Liver (tissue), 7 donors: ENCODE measurements at regions not wholly inside any gene's neighbourhood (a gene's known extent, or its start where the extent isn't known, plus 50 kb on each side); places are given as distances from the start of the nearest gene placed in this dataset.

Experiments
- DNase-seq: peaks from one replicate; pipeline ENCODE4 v3.0.0-alpha.2; 2017; ENCODE audit warnings: low spot score
- H3K27ac ChIP-seq, 2 donors: one replicate each; pipeline ENCODE4 v1.7.0; 2013; ENCODE audit warnings: inconsistent platforms in 2 of 2, low read length in 2 of 2, control low read depth in 1 of 2, low read depth in 1 of 2, mild to moderate bottlenecking in 1 of 2
- H3K27me3 ChIP-seq, 4 donors: one replicate each; pipeline versions ENCODE4 v1.6.1 to v1.7.0; 2013; ENCODE audit warnings: low read length in 3 of 4, inconsistent platforms in 1 of 4, mild to moderate bottlenecking in 1 of 4, moderate library complexity in 1 of 4; ENCODE audit not compliant: control insufficient read depth in 4 of 4, insufficient read depth in 4 of 4
- H3K36me3 ChIP-seq, 4 donors: one replicate each; pipeline versions ENCODE4 v1.6.1 to v1.7.0; 2013; ENCODE audit warnings: low read length in 3 of 4, mild to moderate bottlenecking in 3 of 4, low read depth in 1 of 4, moderate library complexity in 1 of 4; ENCODE audit not compliant: control insufficient read depth in 4 of 4, insufficient read depth in 3 of 4
- H3K4me1 ChIP-seq, 4 donors: one replicate each; pipeline versions ENCODE4 v1.6.1 to v1.7.0; 2013; ENCODE audit warnings: low read length in 3 of 4, mild to moderate bottlenecking in 3 of 4, moderate library complexity in 1 of 4; ENCODE audit not compliant: control insufficient read depth in 4 of 4, insufficient read depth in 4 of 4
- H3K4me3 ChIP-seq, 3 donors: one replicate each; pipeline versions ENCODE4 v1.6.1 to v1.7.0; 2013; ENCODE audit warnings: low read length in 3 of 3, control low read depth in 1 of 3, low read depth in 1 of 3, mild to moderate bottlenecking in 1 of 3
- H3K9ac ChIP-seq, 2 donors: one replicate each; pipeline ENCODE4 v1.7.0; 2013; ENCODE audit warnings: low read length in 2 of 2, mild to moderate bottlenecking in 2 of 2, moderate library complexity in 2 of 2, control low read depth in 1 of 2, low read depth in 1 of 2
- H3K9me3 ChIP-seq, 4 donors: one replicate each; pipeline versions ENCODE4 v1.6.1 to v1.7.0; 2013; ENCODE audit warnings: low read length in 3 of 4; ENCODE audit not compliant: control insufficient read depth in 4 of 4
- EGR1 ChIP-seq, 2 donors: IDR thresholded peaks; 2 replicates each; pipeline ENCODE4 v1.6.1; 2016 to 2018; ENCODE audit warnings: antibody characterized with exemption in 2 of 2, low read depth in 2 of 2
- FOXA1 ChIP-seq: IDR thresholded peaks from 2 replicates; pipeline ENCODE4 v1.6.1; 2016; ENCODE audit warnings: antibody characterized with exemption
- FOXA2 ChIP-seq: IDR thresholded peaks from 2 replicates; pipeline ENCODE4 v1.6.1; 2016; ENCODE audit warnings: antibody characterized with exemption
- GABPA ChIP-seq, 2 donors: IDR thresholded peaks in 1 of 2; conservative IDR thresholded peaks in 1 of 2; 2 replicates each; pipeline ENCODE4 v1.6.1; 2016; ENCODE audit warnings: antibody characterized with exemption in 2 of 2, mild to moderate bottlenecking in 1 of 2, moderate library complexity in 1 of 2
- HNF4A ChIP-seq, 2 donors: conservative IDR thresholded peaks; 2 replicates each; pipeline ENCODE4 v1.6.1; 2016; ENCODE audit warnings: antibody characterized with exemption in 2 of 2, mild to moderate bottlenecking in 2 of 2
- HNF4G ChIP-seq: IDR thresholded peaks from 2 replicates; pipeline ENCODE4 v1.6.1; 2016; ENCODE audit warnings: antibody characterized with exemption
- JUND ChIP-seq, 2 donors: IDR thresholded peaks; 2 replicates each; pipeline ENCODE4 v1.6.1; 2016; ENCODE audit warnings: antibody characterized with exemption in 2 of 2
- NR2F2 ChIP-seq: IDR thresholded peaks from 2 replicates; pipeline ENCODE4 v1.6.1; 2016; ENCODE audit warnings: antibody characterized with exemption
- RXRA ChIP-seq, 2 donors: IDR thresholded peaks; 2 replicates each; pipeline ENCODE4 v1.6.1; 2017 to 2018; ENCODE audit warnings: antibody characterized with exemption in 2 of 2, mild to moderate bottlenecking in 1 of 2
- SP1 ChIP-seq: IDR thresholded peaks from 2 replicates; pipeline ENCODE4 v1.6.1; 2018; ENCODE audit warnings: antibody characterized with exemption, mild to moderate bottlenecking
- TAF1 ChIP-seq: conservative IDR thresholded peaks from 2 replicates; pipeline ENCODE4 v1.6.1; 2016; ENCODE audit warnings: antibody characterized with exemption, mild to moderate bottlenecking
- YY1 ChIP-seq: IDR thresholded peaks from 2 replicates; pipeline ENCODE4 v1.6.1; 2016; ENCODE audit warnings: antibody characterized with exemption, mild to moderate bottlenecking
- TF ChIP-seq, protein P1 (sequence below): IDR thresholded peaks from 2 replicates; pipeline ENCODE4 v1.6.1; 2016; ENCODE audit warnings: antibody characterized with exemption
- TF ChIP-seq, protein P2 (sequence below): IDR thresholded peaks from 2 replicates; pipeline ENCODE4 v1.6.1; 2016; ENCODE audit warnings: antibody characterized with exemption
- TF ChIP-seq, protein P3 (sequence below): fragments of 150-350 bp; IDR thresholded peaks from 2 replicates; pipeline ENCODE4 v1.5.1; 2017; ENCODE audit warnings: improper control_type of control experiment, low read depth, low read length; ENCODE audit not compliant: missing input control
- TF ChIP-seq, protein P4 (sequence below): IDR thresholded peaks from 2 replicates; pipeline ENCODE4 v1.6.1; 2016; ENCODE audit warnings: antibody characterized with exemption, mild to moderate bottlenecking
- donor health status: healthy.
- donor health status: healthy.
- donor health status: healthy.
- donor health status: healthy.

DNA sequence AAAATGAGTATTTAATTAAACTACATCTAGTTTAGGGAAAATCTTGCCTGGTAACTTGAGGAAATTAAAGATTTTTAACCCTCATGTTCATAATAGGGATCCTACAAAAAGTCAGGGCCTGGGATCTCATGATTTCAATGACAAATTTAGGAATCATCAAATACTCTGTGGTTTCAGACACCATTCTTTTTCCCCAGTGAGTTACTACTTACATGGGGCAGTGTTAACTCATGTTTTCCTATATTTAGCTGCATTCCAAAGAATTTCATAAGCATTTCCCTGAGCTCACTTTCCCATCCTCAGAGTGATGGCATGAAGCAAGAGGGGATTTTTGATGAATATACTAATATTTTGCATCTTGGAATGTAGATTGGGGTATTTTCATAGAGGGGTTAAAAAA, 321.7 kb downstream of the CENPW start:
- no peaks in the 10 kb centered on the region for H3K27me3 ChIP-seq
- no peak overlapping the region for H3K4me3 ChIP-seq
- no peaks in the 10 kb centered on the region for H3K4me1 ChIP-seq
- no peaks in the 10 kb centered on the region for H3K36me3 ChIP-seq
- DNase-seq: no peak
- no peaks in the 10 kb centered on the region for H3K9me3 ChIP-seq
- H3K9ac ChIP-seq: no peak overlapping the region
- TF ChIP-seq HNF4G (no peak), GABPA (IDR thresholded peaks at IDR 0.05 in 1 of 2, conservative IDR thresholded peaks at IDR 0.05 in 1 of 2) (no peak), NR2F2 (no peak), EGR1 (IDR thresholded peaks at IDR 0.05; ENCODE audit: low read depth in 2 of 2) (no peak), TAF1 (no peak), JUND (IDR thresholded peaks at IDR 0.05) (no peak), HNF4A (conservative IDR thresholded peaks at IDR 0.05) (no peak), FOXA1 (no peak)
- TF ChIP-seq, protein P1, sequence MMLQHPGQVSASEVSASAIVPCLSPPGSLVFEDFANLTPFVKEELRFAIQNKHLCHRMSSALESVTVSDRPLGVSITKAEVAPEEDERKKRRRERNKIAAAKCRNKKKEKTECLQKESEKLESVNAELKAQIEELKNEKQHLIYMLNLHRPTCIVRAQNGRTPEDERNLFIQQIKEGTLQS: no peak
- H3K27ac ChIP-seq: no peak overlapping the region

DNA sequence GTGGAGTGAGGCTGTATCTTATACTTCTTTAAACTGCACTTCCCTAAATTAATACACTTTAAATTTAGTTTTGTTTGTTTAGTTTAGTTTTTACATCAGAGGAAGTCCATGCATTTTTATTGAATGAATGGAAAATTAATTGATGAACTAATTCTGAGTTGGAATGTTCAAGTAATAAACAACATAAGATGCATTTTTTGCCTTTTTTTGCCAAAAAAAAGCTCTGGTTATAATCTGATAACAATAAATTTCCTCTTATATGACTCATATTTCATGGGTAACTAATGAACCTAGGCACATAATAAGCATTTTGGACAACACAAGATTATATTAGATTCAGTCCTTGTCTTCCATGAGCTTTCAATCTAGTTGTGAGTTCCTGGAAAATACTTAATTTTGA, 323.1 kb downstream of the CENPW start:
- Histone ChIP-seq H3K4me3 (no peak overlapping the region), H3K4me1 (no peaks in the 10 kb centered on the region), H3K27ac (no peak overlapping the region), H3K9ac (no peak overlapping the region), H3K36me3 (no peaks in the 10 kb centered on the region), H3K9me3 (no peaks in the 10 kb centered on the region), H3K27me3 (no peaks in the 10 kb centered on the region)
- TF ChIP-seq, protein P2, sequence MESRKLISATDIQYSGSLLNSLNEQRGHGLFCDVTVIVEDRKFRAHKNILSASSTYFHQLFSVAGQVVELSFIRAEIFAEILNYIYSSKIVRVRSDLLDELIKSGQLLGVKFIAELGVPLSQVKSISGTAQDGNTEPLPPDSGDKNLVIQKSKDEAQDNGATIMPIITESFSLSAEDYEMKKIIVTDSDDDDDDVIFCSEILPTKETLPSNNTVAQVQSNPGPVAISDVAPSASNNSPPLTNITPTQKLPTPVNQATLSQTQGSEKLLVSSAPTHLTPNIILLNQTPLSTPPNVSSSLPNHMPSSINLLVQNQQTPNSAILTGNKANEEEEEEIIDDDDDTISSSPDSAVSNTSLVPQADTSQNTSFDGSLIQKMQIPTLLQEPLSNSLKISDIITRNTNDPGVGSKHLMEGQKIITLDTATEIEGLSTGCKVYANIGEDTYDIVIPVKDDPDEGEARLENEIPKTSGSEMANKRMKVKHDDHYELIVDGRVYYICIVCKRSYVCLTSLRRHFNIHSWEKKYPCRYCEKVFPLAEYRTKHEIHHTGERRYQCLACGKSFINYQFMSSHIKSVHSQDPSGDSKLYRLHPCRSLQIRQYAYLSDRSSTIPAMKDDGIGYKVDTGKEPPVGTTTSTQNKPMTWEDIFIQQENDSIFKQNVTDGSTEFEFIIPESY: no peak
- TF ChIP-seq, protein P3, sequence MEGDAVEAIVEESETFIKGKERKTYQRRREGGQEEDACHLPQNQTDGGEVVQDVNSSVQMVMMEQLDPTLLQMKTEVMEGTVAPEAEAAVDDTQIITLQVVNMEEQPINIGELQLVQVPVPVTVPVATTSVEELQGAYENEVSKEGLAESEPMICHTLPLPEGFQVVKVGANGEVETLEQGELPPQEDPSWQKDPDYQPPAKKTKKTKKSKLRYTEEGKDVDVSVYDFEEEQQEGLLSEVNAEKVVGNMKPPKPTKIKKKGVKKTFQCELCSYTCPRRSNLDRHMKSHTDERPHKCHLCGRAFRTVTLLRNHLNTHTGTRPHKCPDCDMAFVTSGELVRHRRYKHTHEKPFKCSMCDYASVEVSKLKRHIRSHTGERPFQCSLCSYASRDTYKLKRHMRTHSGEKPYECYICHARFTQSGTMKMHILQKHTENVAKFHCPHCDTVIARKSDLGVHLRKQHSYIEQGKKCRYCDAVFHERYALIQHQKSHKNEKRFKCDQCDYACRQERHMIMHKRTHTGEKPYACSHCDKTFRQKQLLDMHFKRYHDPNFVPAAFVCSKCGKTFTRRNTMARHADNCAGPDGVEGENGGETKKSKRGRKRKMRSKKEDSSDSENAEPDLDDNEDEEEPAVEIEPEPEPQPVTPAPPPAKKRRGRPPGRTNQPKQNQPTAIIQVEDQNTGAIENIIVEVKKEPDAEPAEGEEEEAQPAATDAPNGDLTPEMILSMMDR: no peak
- TF ChIP-seq, protein P1: no peak
- TF ChIP-seq RXRA (IDR thresholded peaks at IDR 0.05) (no peak), FOXA1 (no peak), YY1 (no peak), HNF4A (conservative IDR thresholded peaks at IDR 0.05) (no peak), TAF1 (no peak), FOXA2 (no peak), EGR1 (IDR thresholded peaks at IDR 0.05; ENCODE audit: low read depth in 2 of 2) (no peak), SP1 (no peak)
- TF ChIP-seq, protein P4, sequence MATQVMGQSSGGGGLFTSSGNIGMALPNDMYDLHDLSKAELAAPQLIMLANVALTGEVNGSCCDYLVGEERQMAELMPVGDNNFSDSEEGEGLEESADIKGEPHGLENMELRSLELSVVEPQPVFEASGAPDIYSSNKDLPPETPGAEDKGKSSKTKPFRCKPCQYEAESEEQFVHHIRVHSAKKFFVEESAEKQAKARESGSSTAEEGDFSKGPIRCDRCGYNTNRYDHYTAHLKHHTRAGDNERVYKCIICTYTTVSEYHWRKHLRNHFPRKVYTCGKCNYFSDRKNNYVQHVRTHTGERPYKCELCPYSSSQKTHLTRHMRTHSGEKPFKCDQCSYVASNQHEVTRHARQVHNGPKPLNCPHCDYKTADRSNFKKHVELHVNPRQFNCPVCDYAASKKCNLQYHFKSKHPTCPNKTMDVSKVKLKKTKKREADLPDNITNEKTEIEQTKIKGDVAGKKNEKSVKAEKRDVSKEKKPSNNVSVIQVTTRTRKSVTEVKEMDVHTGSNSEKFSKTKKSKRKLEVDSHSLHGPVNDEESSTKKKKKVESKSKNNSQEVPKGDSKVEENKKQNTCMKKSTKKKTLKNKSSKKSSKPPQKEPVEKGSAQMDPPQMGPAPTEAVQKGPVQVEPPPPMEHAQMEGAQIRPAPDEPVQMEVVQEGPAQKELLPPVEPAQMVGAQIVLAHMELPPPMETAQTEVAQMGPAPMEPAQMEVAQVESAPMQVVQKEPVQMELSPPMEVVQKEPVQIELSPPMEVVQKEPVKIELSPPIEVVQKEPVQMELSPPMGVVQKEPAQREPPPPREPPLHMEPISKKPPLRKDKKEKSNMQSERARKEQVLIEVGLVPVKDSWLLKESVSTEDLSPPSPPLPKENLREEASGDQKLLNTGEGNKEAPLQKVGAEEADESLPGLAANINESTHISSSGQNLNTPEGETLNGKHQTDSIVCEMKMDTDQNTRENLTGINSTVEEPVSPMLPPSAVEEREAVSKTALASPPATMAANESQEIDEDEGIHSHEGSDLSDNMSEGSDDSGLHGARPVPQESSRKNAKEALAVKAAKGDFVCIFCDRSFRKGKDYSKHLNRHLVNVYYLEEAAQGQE: no peak
- no peak for DNase-seq
